HCT116 (cell line): ENCODE measurements at regions not wholly inside any gene's neighbourhood (a gene's known extent, or its start where the extent isn't known, plus 50 kb on each side); places are given as distances from the start of the nearest gene placed in this dataset.

ENCODE experiments used
- ATAC-seq: fragments of 200-7000 bp; cut with Tn5 transposase; 2 replicates; pipeline ENCODE4 v1.9.1; 2020; ENCODE audit warnings: mild to moderate bottlenecking, moderate library complexity
- BruUV-seq: library from RNA; stranded (reverse); fragments of 400-500 nt; replicated peaks from 2 replicates; lab custom pipeline; 2021; lab: Mats Ljungman, UMichigan
- CTCF ChIA-PET: fragments of 300-600 bp; sonication (Branson Sonifier 250); formaldehyde crosslinking; loops from one replicate; lab custom pipeline; 2021; ENCODE audit warnings: antibody characterized with exemption; lab: Charles Lee
- POLR2A ChIA-PET: fragments of 300-600, 350-600 bp; sonication (Branson Sonifier 250); formaldehyde crosslinking; loops from one replicate; lab custom pipeline; 2021; ENCODE audit warnings: antibody characterized with exemption; lab: Charles Lee
- RAD21 ChIA-PET, 2 experiments: fragments of 300-600 bp; sonication (Branson Sonifier 250); formaldehyde crosslinking; loops; one replicate each; lab custom pipeline; 2023; ENCODE audit warnings: low total read pairs in 2 of 2; ENCODE audit not compliant: uncharacterized antibody in 2 of 2, unreplicated experiment in 2 of 2, low non-redundant PET in 1 of 2; lab: Charles Lee
- DNase-seq: peaks from one replicate; pipeline ENCODE4 v3.0.0-alpha.2; 2010; ENCODE audit warnings: low read depth, low spot score
- H2AFZ ChIP-seq: fragments of 200-600 bp; shearing (Covaris generic), sonication (generic); 2 replicates; pipeline ENCODE4 v1.6.1; 2017; ENCODE audit warnings: low read depth, mixed run types, mixed read lengths, antibody characterized with exemption, low read length; ENCODE audit not compliant: poor library complexity, severe bottlenecking
- H3K27ac ChIP-seq: 2 replicates; pipeline ENCODE4 v1.5.1; 2012; ENCODE audit warnings: low read depth, low read length
- H3K27me3 ChIP-seq: fragments of 200-600 bp; sonication (generic); 2 replicates; pipeline ENCODE4 v1.6.1; 2016; ENCODE audit warnings: mixed run types, low read length, mixed read lengths; ENCODE audit not compliant: insufficient read depth
- H3K36me3 ChIP-seq, 2 experiments: fragments of 200-500 bp in 1 of 2; fragments of 200-600 bp in 1 of 2; sonication (Bioruptor generic) in 1 of 2; sonication (generic) in 1 of 2; 2 replicates each; pipeline versions ENCODE4 v1.5.1 to v1.6.1; 2014 to 2016; ENCODE audit warnings: low read length in 2 of 2, inconsistent platforms in 1 of 2, mixed read lengths in 1 of 2, mixed run types in 1 of 2; ENCODE audit not compliant: insufficient read depth in 2 of 2, control insufficient read depth in 1 of 2
- H3K4me1 ChIP-seq, 2 experiments: fragments of 200-600 bp in 1 of 2; sonication (generic) in 1 of 2; 2 replicates each; pipeline versions ENCODE4 v1.5.1 to v1.6.1; 2012 to 2017; ENCODE audit warnings: low read length in 2 of 2, inconsistent platforms in 1 of 2, mild to moderate bottlenecking in 1 of 2, mixed read lengths in 1 of 2, mixed run types in 1 of 2, moderate library complexity in 1 of 2; ENCODE audit not compliant: insufficient read depth in 2 of 2, control insufficient read depth in 1 of 2
- H3K4me2 ChIP-seq: fragments of 200-600 bp; sonication (generic); 2 replicates; pipeline ENCODE4 v1.6.1; 2017; ENCODE audit warnings: mixed run types, low read length, mixed read lengths
- H3K4me3 ChIP-seq, 2 experiments: fragments of 200-600 bp in 1 of 2; sonication (generic) in 1 of 2; replicated peaks in 1 of 2; 2 replicates each; pipeline ENCODE4 v1.5.1; 2011 to 2016; ENCODE audit warnings: low read length in 2 of 2, control low read depth in 1 of 2, low read depth in 1 of 2, mild to moderate bottlenecking in 1 of 2, mixed read lengths in 1 of 2, mixed run types in 1 of 2
- H3K79me2 ChIP-seq: fragments of 200-600 bp; sonication (generic); 2 replicates; pipeline ENCODE4 v1.6.1; 2017; ENCODE audit warnings: mild to moderate bottlenecking, mixed run types, low read length, moderate library complexity, mixed read lengths; ENCODE audit not compliant: insufficient read depth
- H3K9ac ChIP-seq: fragments of 200-600 bp; sonication (generic); 2 replicates; pipeline ENCODE4 v1.6.1; 2016; ENCODE audit warnings: low read length, mixed read lengths
- H3K9me2 ChIP-seq: fragments of 200-600 bp; sonication (generic), shearing (Covaris generic); 2 replicates; pipeline ENCODE4 v1.6.1; 2017; ENCODE audit warnings: mixed run types, mild to moderate bottlenecking, moderate library complexity; ENCODE audit not compliant: insufficient read depth
- H3K9me3 ChIP-seq, 2 experiments: fragments of 200-500 bp in 1 of 2; fragments of 200-600 bp in 1 of 2; sonication (Bioruptor generic) in 1 of 2; sonication (generic) in 1 of 2; 2 replicates each; pipeline ENCODE4 v1.6.1; 2014 to 2017; ENCODE audit warnings: low read length in 2 of 2, mixed read lengths in 2 of 2, inconsistent platforms in 1 of 2, low read depth in 1 of 2, mild to moderate bottlenecking in 1 of 2, mixed run types in 1 of 2, moderate library complexity in 1 of 2; ENCODE audit not compliant: control insufficient read depth in 1 of 2, insufficient read depth in 1 of 2
- H4K20me1 ChIP-seq: fragments of 200-600 bp; sonication (generic), shearing (Covaris generic); 2 replicates; pipeline ENCODE4 v1.6.1; 2017; ENCODE audit warnings: mixed run types, mild to moderate bottlenecking, moderate library complexity; ENCODE audit not compliant: insufficient read depth
- CBX3 ChIP-seq: IDR thresholded peaks from 2 replicates; pipeline ENCODE4 v1.6.1; 2012; ENCODE audit warnings: low read depth
- CEBPB ChIP-seq: IDR thresholded peaks from 2 replicates; pipeline ENCODE4 v1.6.1; 2012; ENCODE audit warnings: low read depth
- EGR1 ChIP-seq: IDR thresholded peaks from 2 replicates; pipeline ENCODE4 v1.6.1; 2012; ENCODE audit warnings: low read depth
- ELF1 ChIP-seq: IDR thresholded peaks from 2 replicates; pipeline ENCODE4 v1.6.1; 2012; ENCODE audit warnings: low read depth, borderline replicate concordance
- EZH2 ChIP-seq: fragments of 200-600 bp; sonication (generic); IDR thresholded peaks from 2 replicates; pipeline ENCODE4 v1.6.1; 2017; ENCODE audit warnings: antibody characterized with exemption, mixed run types
- EZH2phosphoT487 ChIP-seq: fragments of 200-600 bp; IDR thresholded peaks from 2 replicates; pipeline ENCODE4 v1.6.1; 2018; ENCODE audit warnings: antibody characterized with exemption, borderline replicate concordance
- FOSL1 ChIP-seq: IDR thresholded peaks from 2 replicates; pipeline ENCODE4 v1.6.1; 2012; ENCODE audit warnings: low read depth
- POLR2AphosphoS5 ChIP-seq: IDR thresholded peaks from 2 replicates; pipeline ENCODE4 v1.6.1; 2011; ENCODE audit warnings: mild to moderate bottlenecking, low read depth, low read length, moderate library complexity
- RAD21 ChIP-seq: IDR thresholded peaks from 2 replicates; pipeline ENCODE4 v1.6.1; 2012; ENCODE audit warnings: low read depth, mild to moderate bottlenecking
- SIN3A ChIP-seq: IDR thresholded peaks from 2 replicates; pipeline ENCODE4 v1.6.1; 2012; ENCODE audit warnings: low read depth
- SRF ChIP-seq: IDR thresholded peaks from 2 replicates; pipeline ENCODE4 v1.6.1; 2012; ENCODE audit warnings: low read depth
- TCF7L2 ChIP-seq: IDR thresholded peaks from 2 replicates; pipeline ENCODE4 v1.7.0; 2011; ENCODE audit warnings: borderline replicate concordance, inconsistent platforms; ENCODE audit not compliant: insufficient read depth, insufficient read length; ENCODE audit errors: extremely low read depth
- YY1 ChIP-seq: IDR thresholded peaks from 2 replicates; pipeline ENCODE4 v1.6.1; 2011; ENCODE audit warnings: low read length, low read depth, moderate library complexity, mild to moderate bottlenecking; ENCODE audit not compliant: insufficient replicate concordance; ENCODE audit errors: extremely low read depth
- ZBTB33 ChIP-seq: IDR thresholded peaks from 2 replicates; pipeline ENCODE4 v1.6.1; 2011; ENCODE audit warnings: mild to moderate bottlenecking, low read length, moderate library complexity; ENCODE audit not compliant: insufficient replicate concordance; ENCODE audit errors: extremely low read depth
- ZFX ChIP-seq: fragments of 450-650 bp; IDR thresholded peaks from 2 replicates; pipeline ENCODE4 v1.6.1; 2017
- ZNF274 ChIP-seq: fragments of 200-500 bp; sonication (Bioruptor generic); IDR thresholded peaks from 2 replicates; pipeline ENCODE4 v1.6.1; 2014; ENCODE audit warnings: mild to moderate bottlenecking, low read depth, low read length, inconsistent platforms
- intact Hi-C: fragments of 100-400 bp; cut with micrococcal nuclease; formaldehyde crosslinking; loops from 2 replicates; pipeline ENCODE4 v1.10.0; 2022
- TF ChIP-seq, protein P1 (sequence below), 3 experiments: fragments of 200-600 bp in 1 of 3; sonication (generic) in 1 of 3; IDR thresholded peaks in 2 of 3; conservative IDR thresholded peaks in 1 of 3; 2 replicates each; pipeline ENCODE4 v1.5.1; 2012 to 2017; ENCODE audit warnings: low read depth in 2 of 3, low read length in 2 of 3, antibody characterized with exemption in 1 of 3, borderline replicate concordance in 1 of 3, control low read depth in 1 of 3, mild to moderate bottlenecking in 1 of 3, mixed read lengths in 1 of 3, mixed run types in 1 of 3, moderate library complexity in 1 of 3; ENCODE audit not compliant: insufficient read depth in 1 of 3
- TF ChIP-seq, protein P2 (sequence below): IDR thresholded peaks from 2 replicates; pipeline ENCODE4 v1.6.1; 2012; ENCODE audit warnings: low read depth

DNA sequence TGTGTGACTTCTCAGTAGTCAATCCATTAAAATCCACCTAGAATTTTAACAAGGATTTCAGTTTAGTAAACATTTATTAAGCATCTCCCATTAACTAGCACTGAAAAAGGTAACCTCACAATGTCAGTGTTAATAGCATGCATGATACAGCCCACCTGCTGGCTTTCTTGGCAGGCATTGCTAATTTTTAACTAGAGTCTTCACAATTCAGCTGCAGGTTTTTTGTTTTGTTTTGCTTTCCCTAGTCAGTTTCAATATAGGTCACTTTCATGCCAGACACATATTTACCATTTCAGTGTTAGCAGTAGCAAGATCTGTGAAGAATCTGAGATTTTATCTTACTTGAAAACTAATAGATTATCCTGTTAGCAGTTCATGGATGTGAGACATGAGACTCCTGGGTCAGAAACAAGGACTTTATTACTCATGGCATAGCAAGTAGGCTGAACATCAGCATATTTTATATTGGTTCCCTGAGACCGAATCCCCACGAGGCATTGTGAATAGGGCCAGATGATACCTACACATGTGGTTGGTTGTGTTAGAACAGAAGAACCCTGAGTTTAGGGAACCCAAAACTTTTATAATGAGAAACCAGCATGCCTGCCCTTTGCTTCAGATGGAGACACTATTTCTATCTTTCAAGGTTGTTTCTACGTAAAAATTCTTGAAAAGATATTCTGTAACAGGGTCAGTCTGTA is 198.0 kb upstream of the HTR2A start:
- H3K4me2 ChIP-seq = no peak overlapping the region
- no peaks in the 10 kb centered on the region for H3K4me1 ChIP-seq
- H2AFZ ChIP-seq = no peak overlapping the region
- H3K27ac ChIP-seq = no peak overlapping the region
- ChIA-PET RAD21 (no interaction called here), CTCF (no interaction called here), POLR2A (no interaction called here)
- H3K79me2 ChIP-seq = no peaks in the 10 kb centered on the region
- no peak for DNase-seq
- no peaks in the 10 kb centered on the region for H4K20me1 ChIP-seq
- no peaks in the 10 kb centered on the region for H3K36me3 ChIP-seq
- no peaks in the 10 kb centered on the region for H3K9me3 ChIP-seq
- H3K9ac ChIP-seq = no peak overlapping the region
- H3K4me3 ChIP-seq = no peak overlapping the region
- intact Hi-C loops = no loop called here
- peaks cover 13% of the 10 kb centered on the region; the same call in 1 of the 2 replicates for H3K27me3 ChIP-seq
- no peak for ATAC-seq
- BruUV-seq = no TSS peak
- no peak for TF ChIP-seq CBX3
- TF ChIP-seq POLR2AphosphoS5 = no peak
- TF ChIP-seq EGR1 = no peak
- TF ChIP-seq ZNF274 = no peak
- TF ChIP-seq EZH2phosphoT487 = no peak
- TF ChIP-seq, protein P1, sequence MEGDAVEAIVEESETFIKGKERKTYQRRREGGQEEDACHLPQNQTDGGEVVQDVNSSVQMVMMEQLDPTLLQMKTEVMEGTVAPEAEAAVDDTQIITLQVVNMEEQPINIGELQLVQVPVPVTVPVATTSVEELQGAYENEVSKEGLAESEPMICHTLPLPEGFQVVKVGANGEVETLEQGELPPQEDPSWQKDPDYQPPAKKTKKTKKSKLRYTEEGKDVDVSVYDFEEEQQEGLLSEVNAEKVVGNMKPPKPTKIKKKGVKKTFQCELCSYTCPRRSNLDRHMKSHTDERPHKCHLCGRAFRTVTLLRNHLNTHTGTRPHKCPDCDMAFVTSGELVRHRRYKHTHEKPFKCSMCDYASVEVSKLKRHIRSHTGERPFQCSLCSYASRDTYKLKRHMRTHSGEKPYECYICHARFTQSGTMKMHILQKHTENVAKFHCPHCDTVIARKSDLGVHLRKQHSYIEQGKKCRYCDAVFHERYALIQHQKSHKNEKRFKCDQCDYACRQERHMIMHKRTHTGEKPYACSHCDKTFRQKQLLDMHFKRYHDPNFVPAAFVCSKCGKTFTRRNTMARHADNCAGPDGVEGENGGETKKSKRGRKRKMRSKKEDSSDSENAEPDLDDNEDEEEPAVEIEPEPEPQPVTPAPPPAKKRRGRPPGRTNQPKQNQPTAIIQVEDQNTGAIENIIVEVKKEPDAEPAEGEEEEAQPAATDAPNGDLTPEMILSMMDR (IDR thresholded peaks at IDR 0.05 in 2 of 3, conservative IDR thresholded peaks at IDR 0.05 in 1 of 3; ENCODE audit: borderline replicate concordance in 1 of 3, insufficient read depth in 1 of 3, low read depth in 2 of 3, low read length in 2 of 3) = no peak
- no peak for TF ChIP-seq TCF7L2
- no peak for TF ChIP-seq RAD21
- no peak for TF ChIP-seq FOSL1
- TF ChIP-seq, protein P2, sequence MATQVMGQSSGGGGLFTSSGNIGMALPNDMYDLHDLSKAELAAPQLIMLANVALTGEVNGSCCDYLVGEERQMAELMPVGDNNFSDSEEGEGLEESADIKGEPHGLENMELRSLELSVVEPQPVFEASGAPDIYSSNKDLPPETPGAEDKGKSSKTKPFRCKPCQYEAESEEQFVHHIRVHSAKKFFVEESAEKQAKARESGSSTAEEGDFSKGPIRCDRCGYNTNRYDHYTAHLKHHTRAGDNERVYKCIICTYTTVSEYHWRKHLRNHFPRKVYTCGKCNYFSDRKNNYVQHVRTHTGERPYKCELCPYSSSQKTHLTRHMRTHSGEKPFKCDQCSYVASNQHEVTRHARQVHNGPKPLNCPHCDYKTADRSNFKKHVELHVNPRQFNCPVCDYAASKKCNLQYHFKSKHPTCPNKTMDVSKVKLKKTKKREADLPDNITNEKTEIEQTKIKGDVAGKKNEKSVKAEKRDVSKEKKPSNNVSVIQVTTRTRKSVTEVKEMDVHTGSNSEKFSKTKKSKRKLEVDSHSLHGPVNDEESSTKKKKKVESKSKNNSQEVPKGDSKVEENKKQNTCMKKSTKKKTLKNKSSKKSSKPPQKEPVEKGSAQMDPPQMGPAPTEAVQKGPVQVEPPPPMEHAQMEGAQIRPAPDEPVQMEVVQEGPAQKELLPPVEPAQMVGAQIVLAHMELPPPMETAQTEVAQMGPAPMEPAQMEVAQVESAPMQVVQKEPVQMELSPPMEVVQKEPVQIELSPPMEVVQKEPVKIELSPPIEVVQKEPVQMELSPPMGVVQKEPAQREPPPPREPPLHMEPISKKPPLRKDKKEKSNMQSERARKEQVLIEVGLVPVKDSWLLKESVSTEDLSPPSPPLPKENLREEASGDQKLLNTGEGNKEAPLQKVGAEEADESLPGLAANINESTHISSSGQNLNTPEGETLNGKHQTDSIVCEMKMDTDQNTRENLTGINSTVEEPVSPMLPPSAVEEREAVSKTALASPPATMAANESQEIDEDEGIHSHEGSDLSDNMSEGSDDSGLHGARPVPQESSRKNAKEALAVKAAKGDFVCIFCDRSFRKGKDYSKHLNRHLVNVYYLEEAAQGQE = no peak
- no peak for TF ChIP-seq YY1
- no peak for TF ChIP-seq SRF
- no peak for TF ChIP-seq SIN3A
- no peak for TF ChIP-seq ELF1
- TF ChIP-seq EZH2 = no peak
- TF ChIP-seq ZBTB33 = no peak
- no peak for TF ChIP-seq CEBPB
- no peak for TF ChIP-seq ZFX
- no peaks in the 10 kb centered on the region for H3K9me2 ChIP-seq
